OCI-LY1 (cell line): ENCODE measurements at regions not wholly inside any gene's neighbourhood (a gene's known extent, or its start where the extent isn't known, plus 50 kb on each side); places are given as distances from the start of the nearest gene placed in this dataset.

Experiments used
- H2AFZ ChIP-seq: fragments of 200-600 bp; sonication (generic), shearing (Covaris generic); 2 replicates; pipeline ENCODE4 v1.6.0; 2014; ENCODE audit warnings: antibody characterized with exemption, mild to moderate bottlenecking, low read length
- H3F3A ChIP-seq: fragments of 200-600 bp; sonication (generic), shearing (Covaris generic); 2 replicates; pipeline ENCODE4 v1.6.0; 2014; ENCODE audit warnings: mild to moderate bottlenecking, antibody characterized with exemption, low read length, moderate library complexity; ENCODE audit not compliant: insufficient read depth
- H3K27ac ChIP-seq: fragments of 200-600 bp; sonication (generic); 2 replicates; pipeline ENCODE4 v1.5.1; 2014; ENCODE audit warnings: low read length, mixed run types, mild to moderate bottlenecking, low read depth; ENCODE audit not compliant: poor library complexity, severe bottlenecking
- H3K27me3 ChIP-seq: fragments of 200-600 bp; sonication (generic); 2 replicates; pipeline ENCODE4 v1.6.0; 2014; ENCODE audit warnings: antibody characterized with exemption, mild to moderate bottlenecking, low read length, moderate library complexity; ENCODE audit not compliant: insufficient read depth
- H3K36me3 ChIP-seq: fragments of 200-600 bp; sonication (generic); 2 replicates; pipeline ENCODE4 v1.6.1; 2014; ENCODE audit warnings: mild to moderate bottlenecking, antibody characterized with exemption, low read length, moderate library complexity, mixed read lengths; ENCODE audit not compliant: insufficient read depth
- H3K4me1 ChIP-seq: fragments of 200-600 bp; sonication (generic); 2 replicates; pipeline ENCODE4 v1.5.1; 2014; ENCODE audit warnings: mild to moderate bottlenecking, low read length, moderate library complexity; ENCODE audit not compliant: insufficient read depth, severe bottlenecking
- H3K4me2 ChIP-seq: fragments of 200-600 bp; sonication (generic), shearing (Covaris generic); 2 replicates; pipeline ENCODE4 v1.6.1; 2014; ENCODE audit warnings: low read length
- H3K4me3 ChIP-seq: fragments of 200-600 bp; sonication (generic); 2 replicates; pipeline ENCODE4 v1.5.1; 2014; ENCODE audit warnings: low read length, low read depth, mild to moderate bottlenecking, mixed read lengths; ENCODE audit not compliant: poor library complexity, severe bottlenecking
- H3K79me2 ChIP-seq: fragments of 200-600 bp; shearing (Covaris generic); 2 replicates; pipeline ENCODE4 v1.6.1; 2016; ENCODE audit warnings: mixed run types, low read length, mixed read lengths; ENCODE audit not compliant: insufficient read depth
- H3K9ac ChIP-seq: fragments of 200-600 bp; sonication (generic), shearing (Covaris generic); 2 replicates; pipeline ENCODE4 v1.6.1; 2014; ENCODE audit warnings: mild to moderate bottlenecking, low read length, mixed read lengths
- H3K9me2 ChIP-seq: fragments of 200-600 bp; sonication (generic), shearing (Covaris generic); 2 replicates; pipeline ENCODE4 v1.6.1; 2014; ENCODE audit warnings: low read depth, mild to moderate bottlenecking, low read length, mixed read lengths
- H3K9me3 ChIP-seq: fragments of 200-600 bp; shearing (Covaris generic); 2 replicates; pipeline ENCODE4 v1.6.1; 2014; ENCODE audit warnings: low read length, mixed read lengths
- H4K20me1 ChIP-seq: fragments of 200-600 bp; sonication (generic), shearing (Covaris generic); 2 replicates; pipeline ENCODE4 v1.6.0; 2016; ENCODE audit warnings: mild to moderate bottlenecking, low read length; ENCODE audit not compliant: insufficient read depth
- CTCF ChIP-seq: fragments of 200-600 bp; sonication (generic), shearing (Covaris generic); IDR thresholded peaks from 2 replicates; pipeline ENCODE4 v1.5.1; 2017; ENCODE audit warnings: mild to moderate bottlenecking, antibody characterized with exemption, low read length, moderate library complexity, mixed read lengths
- EZH2 ChIP-seq: fragments of 200-600 bp; sonication (generic), shearing (Covaris generic); IDR thresholded peaks from 2 replicates; pipeline ENCODE4 v1.8.0; 2017; ENCODE audit warnings: borderline replicate concordance, mixed run types, mild to moderate bottlenecking, antibody characterized with exemption, low read length, moderate library complexity, mixed read lengths

GRCh38 chr7:69182596-69183467, 415.4 kb upstream of the AUTS2 start:
- TF ChIP-seq EZH2: no peak
- no peak for TF ChIP-seq CTCF
- no peaks in the 10 kb centered on the region for H3F3A ChIP-seq
- H2AFZ ChIP-seq: no peak overlapping the region
- no peak overlapping the region for H3K27ac ChIP-seq
- H3K9me2 ChIP-seq: no peaks in the 10 kb centered on the region
- no peaks in the 10 kb centered on the region for H3K36me3 ChIP-seq
- H3K4me1 ChIP-seq: no peaks in the 10 kb centered on the region
- no peaks in the 10 kb centered on the region for H3K79me2 ChIP-seq
- H3K4me3 ChIP-seq: no peak overlapping the region
- no peaks in the 10 kb centered on the region for H3K9me3 ChIP-seq
- H3K9ac ChIP-seq: no peak overlapping the region
- no peak overlapping the region for H3K4me2 ChIP-seq
- no peaks in the 10 kb centered on the region for H3K27me3 ChIP-seq
- no peaks in the 10 kb centered on the region for H4K20me1 ChIP-seq

GRCh38 chr7:69184339-69184738, 413.9 kb upstream of the AUTS2 start:
- H3F3A ChIP-seq: no peaks in the 10 kb centered on the region
- no peaks in the 10 kb centered on the region for H4K20me1 ChIP-seq
- no peak overlapping the region for H3K4me3 ChIP-seq
- H3K36me3 ChIP-seq: no peaks in the 10 kb centered on the region
- no peaks in the 10 kb centered on the region for H3K27me3 ChIP-seq
- no peak for TF ChIP-seq CTCF
- no peak for TF ChIP-seq EZH2
- no peak overlapping the region for H2AFZ ChIP-seq
- no peak overlapping the region for H3K4me2 ChIP-seq
- no peaks in the 10 kb centered on the region for H3K9me2 ChIP-seq
- H3K79me2 ChIP-seq: no peaks in the 10 kb centered on the region
- no peaks in the 10 kb centered on the region for H3K9me3 ChIP-seq
- H3K4me1 ChIP-seq: no peaks in the 10 kb centered on the region
- H3K27ac ChIP-seq: no peak overlapping the region
- H3K9ac ChIP-seq: no peak overlapping the region

GRCh38 chr7:69185170-69185569, 413.1 kb upstream of the AUTS2 start:
- TF ChIP-seq CTCF (no peak), EZH2 (no peak)
- Histone ChIP-seq H3K36me3 (no peaks in the 10 kb centered on the region), H3K4me3 (no peak overlapping the region), H3K4me1 (no peaks in the 10 kb centered on the region), H3K9me3 (no peaks in the 10 kb centered on the region), H4K20me1 (no peaks in the 10 kb centered on the region), H3F3A (no peaks in the 10 kb centered on the region), H3K27me3 (no peaks in the 10 kb centered on the region), H3K9ac (no peak overlapping the region), H3K79me2 (no peaks in the 10 kb centered on the region), H2AFZ (no peak overlapping the region), H3K4me2 (no peak overlapping the region), H3K27ac (no peak overlapping the region), H3K9me2 (no peaks in the 10 kb centered on the region)
